ENCODE measurements at regions not wholly inside any gene's neighbourhood (a gene's known extent, or its start where the extent isn't known, plus 50 kb on each side); places are given as distances from the start of the nearest gene placed in this dataset.
"Not testable (repeated sequence)": the region's sequence is repeated elsewhere in the genome, so short reads cannot be mapped to it uniquely, and the experiment has no call there.

DNA sequence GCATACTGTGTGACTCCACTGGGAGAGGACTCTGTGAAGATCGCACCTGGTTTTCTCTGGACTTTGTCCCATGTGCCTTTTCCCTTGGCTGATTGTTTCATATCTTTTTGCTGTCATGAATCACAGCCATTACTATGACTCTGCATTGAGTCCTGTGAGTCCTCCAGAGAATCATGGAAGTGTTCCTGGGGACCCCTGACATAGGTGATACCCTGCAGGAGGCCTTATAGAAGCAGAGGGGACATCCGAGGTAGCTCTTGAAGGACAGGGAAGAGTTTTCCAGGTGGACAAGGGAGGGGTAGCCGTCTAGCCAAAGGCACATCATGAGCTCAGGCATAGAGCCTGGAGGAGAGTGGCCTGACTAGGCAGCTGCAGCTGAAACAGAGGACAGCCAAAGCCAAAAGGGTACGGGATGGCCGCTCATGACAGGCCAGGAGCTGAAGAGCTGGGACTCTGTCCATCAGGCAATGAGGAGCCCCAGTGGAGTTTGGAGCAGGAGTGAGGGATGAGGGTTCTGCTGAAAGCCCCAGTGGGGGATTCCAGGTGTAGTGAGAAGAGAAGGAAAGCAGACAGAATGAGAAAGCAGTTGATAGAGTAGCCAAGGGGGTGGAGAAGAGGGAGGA lies 86.6 kb upstream of the TOX2 start:
- Histone ChIP-seq H3K9me3 (ENCODE audit: control extremely low read depth in 1 of 3, control insufficient read depth in 2 of 3, insufficient read depth in 1 of 3, low read length in 2 of 3) (peaks cover 0 to 7% (median 0%) of the 10 kb centered on the region in 3 donors), H4K20me1 (ENCODE audit: control insufficient read depth, insufficient read depth, low read length, poor library complexity, severe bottlenecking) (no peaks in the 10 kb centered on the region), H3K9ac (ENCODE audit: low read length) (no peak overlapping the region), H3K27ac (ENCODE audit: low read length in 2 of 2) (no peak overlapping the region), H3K27me3 (replicated peaks in 1 of 4; ENCODE audit: control extremely low read depth in 1 of 4, control insufficient read depth in 3 of 4, insufficient read depth in 4 of 4, low read length in 3 of 4) (peaks cover 0 to 3% (median 0%) of the 10 kb centered on the region in 4 experiments), H3K4me2 (replicated peaks; ENCODE audit: low read depth, low read length, poor library complexity, severe bottlenecking) (no peak overlapping the region), H3K79me2 (ENCODE audit: control insufficient read depth, insufficient read depth, low read length) (no peaks in the 10 kb centered on the region), H3K4me3 (ENCODE audit: control extremely low read depth in 1 of 5, extremely low read depth in 1 of 5, insufficient read depth in 1 of 5, low read depth in 2 of 5, low read length in 4 of 5) (no peak overlapping the region), H3K4me1 (ENCODE audit: control insufficient read depth in 2 of 2, insufficient read depth in 2 of 2, low read length in 2 of 2) (no peaks in the 10 kb centered on the region), H2AFZ (ENCODE audit: insufficient read depth, low read depth, low read length, poor library complexity, severe bottlenecking) (no peak overlapping the region), H3K36me3 (replicated peaks in 1 of 2; ENCODE audit: control extremely low read depth in 1 of 2, control insufficient read depth in 1 of 2, extremely low read depth in 1 of 2, insufficient read depth in 2 of 2, low read length in 1 of 2) (no peaks in the 10 kb centered on the region)
- Mint-ChIP-seq H3K4me3 (no peak overlapping the region), H3K27me3 (peaks cover 21% of the 10 kb centered on the region), H3K27ac (no peak overlapping the region), H3K9me3 (ENCODE audit: insufficient read depth) (no peaks in the 10 kb centered on the region), H3K4me1 (peaks cover 8% of the 10 kb centered on the region)
- intact Hi-C loops (cut with micrococcal nuclease), result no loop called here
- ATAC-seq (ENCODE audit: low read depth) (no peak), DNase-seq (no peak)
- 92% methylated on average over 5 of the region's 5 CpGs for WGBS (ENCODE audit: insufficient coverage)
- ChIA-PET POLR2A (no interaction called here), CTCF (no interaction called here)
- TF ChIP-seq EZH2 (IDR thresholded peaks at IDR 0.05; ENCODE audit: borderline replicate concordance, insufficient read depth, low read depth, low read length, poor library complexity, severe bottlenecking) (no peak), CTCF (IDR thresholded peaks at IDR 0.05) (no peak)

DNA sequence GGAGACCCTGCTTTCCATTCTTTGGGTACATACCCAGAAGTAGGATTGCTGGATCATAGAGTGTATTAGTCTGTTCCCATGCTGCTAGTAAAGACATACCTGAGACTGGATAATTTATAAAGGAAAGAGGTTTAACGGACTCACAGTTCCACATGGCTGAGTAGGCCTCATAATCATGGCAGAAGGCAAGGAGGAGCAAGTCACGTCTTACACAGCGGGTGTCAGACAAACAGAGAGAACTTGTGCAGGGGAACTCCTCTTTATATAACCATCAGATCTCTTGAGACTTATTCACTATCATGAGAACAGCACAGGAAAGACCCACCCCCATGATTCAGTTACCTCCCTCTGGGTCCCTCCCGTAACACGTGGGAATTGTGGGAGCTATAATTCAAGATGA lies 87.7 kb upstream of the TOX2 start:
- WGBS (ENCODE audit: insufficient coverage), result 69% methylated on average over 3 of the region's 5 CpGs
- H3K4me2 ChIP-seq (replicated peaks; ENCODE audit: low read depth, low read length, poor library complexity, severe bottlenecking); H2AFZ ChIP-seq (ENCODE audit: insufficient read depth, low read depth, low read length, poor library complexity, severe bottlenecking); CTCF ChIA-PET; H3K9me3 ChIP-seq (ENCODE audit: control extremely low read depth in 1 of 3, control insufficient read depth in 2 of 3, insufficient read depth in 1 of 3, low read length in 2 of 3); H3K9me3 Mint-ChIP-seq (ENCODE audit: insufficient read depth); H3K4me3 Mint-ChIP-seq; H3K79me2 ChIP-seq (ENCODE audit: control insufficient read depth, insufficient read depth, low read length); H3K27ac ChIP-seq (ENCODE audit: low read length in 2 of 2); H3K36me3 ChIP-seq (replicated peaks in 1 of 2; ENCODE audit: control extremely low read depth in 1 of 2, control insufficient read depth in 1 of 2, extremely low read depth in 1 of 2, insufficient read depth in 2 of 2, low read length in 1 of 2); H3K9ac ChIP-seq (ENCODE audit: low read length); H3K4me1 Mint-ChIP-seq; H4K20me1 ChIP-seq (ENCODE audit: control insufficient read depth, insufficient read depth, low read length, poor library complexity, severe bottlenecking); H3K4me1 ChIP-seq (ENCODE audit: control insufficient read depth in 2 of 2, insufficient read depth in 2 of 2, low read length in 2 of 2); H3K27me3 ChIP-seq (replicated peaks in 1 of 4; ENCODE audit: control extremely low read depth in 1 of 4, control insufficient read depth in 3 of 4, insufficient read depth in 4 of 4, low read length in 3 of 4); POLR2A ChIA-PET; intact Hi-C loops (cut with micrococcal nuclease); ATAC-seq (ENCODE audit: low read depth); H3K27ac Mint-ChIP-seq; DNase-seq; H3K4me3 ChIP-seq (ENCODE audit: control extremely low read depth in 1 of 5, extremely low read depth in 1 of 5, insufficient read depth in 1 of 5, low read depth in 2 of 5, low read length in 4 of 5): not testable (repeated sequence)
- H3K27me3 Mint-ChIP-seq, result peaks cover 13% of the 10 kb centered on the region
